NB4 (cell line): ENCODE measurements at regions not wholly inside any gene's neighbourhood (a gene's known extent, or its start where the extent isn't known, plus 50 kb on each side); places are given as distances from the start of the nearest gene placed in this dataset.
"Not testable (repeated sequence)": the region's sequence is repeated elsewhere in the genome, so short reads cannot be mapped to it uniquely, and the experiment has no call there.

ENCODE experiments used
- POLR2A ChIP-seq: IDR thresholded peaks from 2 replicates; pipeline ENCODE4 v1.6.1; 2011; ENCODE audit warnings: mild to moderate bottlenecking; ENCODE audit not compliant: insufficient read length; ENCODE audit errors: extremely low read depth
- TF ChIP-seq, protein P1 (sequence below): IDR thresholded peaks from one replicate; pipeline ENCODE4 v1.5.1; 2012; ENCODE audit warnings: low read depth, low read length

GRCh38 chr1:100602028-100602427, 64.1 kb downstream of the GPR88 start:
- TF ChIP-seq, protein P1, sequence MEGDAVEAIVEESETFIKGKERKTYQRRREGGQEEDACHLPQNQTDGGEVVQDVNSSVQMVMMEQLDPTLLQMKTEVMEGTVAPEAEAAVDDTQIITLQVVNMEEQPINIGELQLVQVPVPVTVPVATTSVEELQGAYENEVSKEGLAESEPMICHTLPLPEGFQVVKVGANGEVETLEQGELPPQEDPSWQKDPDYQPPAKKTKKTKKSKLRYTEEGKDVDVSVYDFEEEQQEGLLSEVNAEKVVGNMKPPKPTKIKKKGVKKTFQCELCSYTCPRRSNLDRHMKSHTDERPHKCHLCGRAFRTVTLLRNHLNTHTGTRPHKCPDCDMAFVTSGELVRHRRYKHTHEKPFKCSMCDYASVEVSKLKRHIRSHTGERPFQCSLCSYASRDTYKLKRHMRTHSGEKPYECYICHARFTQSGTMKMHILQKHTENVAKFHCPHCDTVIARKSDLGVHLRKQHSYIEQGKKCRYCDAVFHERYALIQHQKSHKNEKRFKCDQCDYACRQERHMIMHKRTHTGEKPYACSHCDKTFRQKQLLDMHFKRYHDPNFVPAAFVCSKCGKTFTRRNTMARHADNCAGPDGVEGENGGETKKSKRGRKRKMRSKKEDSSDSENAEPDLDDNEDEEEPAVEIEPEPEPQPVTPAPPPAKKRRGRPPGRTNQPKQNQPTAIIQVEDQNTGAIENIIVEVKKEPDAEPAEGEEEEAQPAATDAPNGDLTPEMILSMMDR: not testable (repeated sequence)
- not testable (repeated sequence) for TF ChIP-seq POLR2A
